HL-60 (cell line): ENCODE measurements at regions not wholly inside any gene's neighbourhood (a gene's known extent, or its start where the extent isn't known, plus 50 kb on each side); places are given as distances from the start of the nearest gene placed in this dataset.
"Not testable (repeated sequence)": the region's sequence is repeated elsewhere in the genome, so short reads cannot be mapped to it uniquely, and the experiment has no call there.

Experiments used
- DNase-seq, 2 experiments: peaks; one replicate each; pipeline ENCODE4 v3.0.0-alpha.2; 2010 to 2020; ENCODE audit warnings: low read depth in 1 of 2, low spot score in 1 of 2
- H3K27ac ChIP-seq: fragments of 250-450 bp; sonication (Bioruptor Pico); replicated peaks from 2 replicates; pipeline ENCODE4 v1.5.1; 2020; ENCODE audit warnings: mild to moderate bottlenecking, moderate library complexity
- H3K27me3 ChIP-seq: fragments of 250-450 bp; sonication (Bioruptor Pico); 2 replicates; pipeline ENCODE4 v1.5.1; 2021; ENCODE audit warnings: mild to moderate bottlenecking, moderate library complexity; ENCODE audit not compliant: insufficient read depth, poor library complexity, severe bottlenecking
- H3K4me3 ChIP-seq: replicated peaks from 2 replicates; pipeline ENCODE4 v1.5.1; 2011; ENCODE audit warnings: mild to moderate bottlenecking, control low read depth, low read length; ENCODE audit not compliant: insufficient read depth
- CTCF ChIP-seq: IDR thresholded peaks from one replicate; pipeline ENCODE4 v1.5.1; 2011; ENCODE audit warnings: low read length, control low read depth, inconsistent platforms; ENCODE audit not compliant: insufficient read depth
- GABPA ChIP-seq: IDR thresholded peaks from 2 replicates; pipeline ENCODE4 v1.6.1; 2012; ENCODE audit warnings: low read depth
- POLR2AphosphoS5 ChIP-seq: IDR thresholded peaks from 2 replicates; pipeline ENCODE4 v1.6.1; 2012; ENCODE audit warnings: low read depth
- SPI1 ChIP-seq: IDR thresholded peaks from 2 replicates; pipeline ENCODE4 v1.6.1; 2012; ENCODE audit warnings: low read depth, mild to moderate bottlenecking, borderline replicate concordance
- TF ChIP-seq, protein P1 (sequence below): IDR thresholded peaks from 2 replicates; pipeline ENCODE4 v1.6.1; 2012; ENCODE audit warnings: low read depth; ENCODE audit not compliant: insufficient replicate concordance

- TF ChIP-seq POLR2AphosphoS5 (no peak), CTCF (peak; percentile 50)
- Histone ChIP-seq H3K27me3 (no peaks in the 10 kb centered on the region), H3K4me3 (no peak overlapping the region), H3K27ac (no peak overlapping the region)
- peak; percentile 11 to 42 for DNase-seq
Measured at GRCh38 chr7:51430480-51431086, 114.0 kb upstream of the COBL start.

DNA sequence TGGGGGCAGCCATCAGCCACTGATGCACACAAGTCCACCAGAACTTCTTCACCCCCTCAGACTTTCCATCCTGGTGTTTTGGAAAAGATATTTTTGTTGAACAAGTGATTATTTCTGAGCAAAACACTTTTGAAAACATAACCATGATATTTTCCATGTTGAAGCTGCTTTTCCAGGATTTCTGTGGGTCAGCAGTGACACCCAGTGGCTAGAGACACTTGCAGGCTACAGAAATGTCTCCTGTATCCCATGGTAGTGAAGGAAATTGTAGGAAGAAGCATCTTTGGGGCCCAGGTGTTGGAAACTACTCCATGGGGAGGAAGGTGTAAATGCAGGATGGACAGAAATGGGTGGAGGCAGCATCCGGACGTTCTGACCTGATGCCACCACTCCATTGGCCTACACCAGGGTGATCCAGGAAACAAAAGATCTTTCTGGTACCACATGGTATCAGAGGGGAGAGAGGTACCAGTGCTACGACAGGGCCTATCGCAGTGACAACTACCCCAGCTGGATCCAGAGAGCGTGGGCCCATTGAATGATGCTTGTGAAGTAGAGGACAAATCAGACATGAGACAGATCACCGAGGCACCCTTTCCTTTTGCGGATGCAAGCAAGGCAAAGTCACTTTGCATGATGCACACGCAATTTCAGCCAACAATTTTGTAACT, 111.7 kb upstream of the COBL start:
- Histone ChIP-seq H3K4me3 (no peak overlapping the region), H3K27ac (no peak overlapping the region), H3K27me3 (no peaks in the 10 kb centered on the region)
- TF ChIP-seq SPI1 (no peak), CTCF (no peak), GABPA (no peak), POLR2AphosphoS5 (no peak)
- TF ChIP-seq, protein P1, sequence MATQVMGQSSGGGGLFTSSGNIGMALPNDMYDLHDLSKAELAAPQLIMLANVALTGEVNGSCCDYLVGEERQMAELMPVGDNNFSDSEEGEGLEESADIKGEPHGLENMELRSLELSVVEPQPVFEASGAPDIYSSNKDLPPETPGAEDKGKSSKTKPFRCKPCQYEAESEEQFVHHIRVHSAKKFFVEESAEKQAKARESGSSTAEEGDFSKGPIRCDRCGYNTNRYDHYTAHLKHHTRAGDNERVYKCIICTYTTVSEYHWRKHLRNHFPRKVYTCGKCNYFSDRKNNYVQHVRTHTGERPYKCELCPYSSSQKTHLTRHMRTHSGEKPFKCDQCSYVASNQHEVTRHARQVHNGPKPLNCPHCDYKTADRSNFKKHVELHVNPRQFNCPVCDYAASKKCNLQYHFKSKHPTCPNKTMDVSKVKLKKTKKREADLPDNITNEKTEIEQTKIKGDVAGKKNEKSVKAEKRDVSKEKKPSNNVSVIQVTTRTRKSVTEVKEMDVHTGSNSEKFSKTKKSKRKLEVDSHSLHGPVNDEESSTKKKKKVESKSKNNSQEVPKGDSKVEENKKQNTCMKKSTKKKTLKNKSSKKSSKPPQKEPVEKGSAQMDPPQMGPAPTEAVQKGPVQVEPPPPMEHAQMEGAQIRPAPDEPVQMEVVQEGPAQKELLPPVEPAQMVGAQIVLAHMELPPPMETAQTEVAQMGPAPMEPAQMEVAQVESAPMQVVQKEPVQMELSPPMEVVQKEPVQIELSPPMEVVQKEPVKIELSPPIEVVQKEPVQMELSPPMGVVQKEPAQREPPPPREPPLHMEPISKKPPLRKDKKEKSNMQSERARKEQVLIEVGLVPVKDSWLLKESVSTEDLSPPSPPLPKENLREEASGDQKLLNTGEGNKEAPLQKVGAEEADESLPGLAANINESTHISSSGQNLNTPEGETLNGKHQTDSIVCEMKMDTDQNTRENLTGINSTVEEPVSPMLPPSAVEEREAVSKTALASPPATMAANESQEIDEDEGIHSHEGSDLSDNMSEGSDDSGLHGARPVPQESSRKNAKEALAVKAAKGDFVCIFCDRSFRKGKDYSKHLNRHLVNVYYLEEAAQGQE = no peak
- no peak for DNase-seq

GRCh38 chr7:51426163-51426562, 109.6 kb upstream of the COBL start:
- Histone ChIP-seq H3K27ac (no peak overlapping the region), H3K27me3 (no peaks in the 10 kb centered on the region), H3K4me3 (no peak overlapping the region)
- TF ChIP-seq, protein P1 = no peak
- TF ChIP-seq POLR2AphosphoS5 (no peak), GABPA (no peak), SPI1 (no peak), CTCF (no peak)
- DNase-seq = no peak

DNA sequence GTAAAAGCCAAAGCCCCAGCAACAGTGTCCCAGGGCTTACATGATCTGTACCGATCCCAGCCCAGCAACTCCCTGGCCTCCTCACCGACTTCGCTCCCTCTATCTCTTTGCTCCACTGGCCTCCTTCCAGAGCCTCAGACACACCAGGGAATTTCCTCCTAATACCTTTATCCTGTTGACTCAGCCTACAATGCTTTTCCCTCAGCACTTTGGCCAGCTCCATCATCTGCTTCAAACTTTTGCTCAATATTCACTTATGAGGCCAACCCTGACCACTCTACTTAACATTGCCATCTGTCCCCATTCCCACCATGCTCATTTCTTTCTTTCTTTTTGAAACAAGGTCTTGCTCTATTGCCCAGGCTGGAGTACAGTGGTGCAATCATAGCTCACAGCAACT, 93.3 kb upstream of the COBL start:
- not testable (repeated sequence) for DNase-seq, H3K4me3 ChIP-seq, H3K27ac ChIP-seq, H3K27me3 ChIP-seq
